ENCODE measurements at regions not wholly inside any gene's neighbourhood (a gene's known extent, or its start where the extent isn't known, plus 50 kb on each side); places are given as distances from the start of the nearest gene placed in this dataset.

DNA sequence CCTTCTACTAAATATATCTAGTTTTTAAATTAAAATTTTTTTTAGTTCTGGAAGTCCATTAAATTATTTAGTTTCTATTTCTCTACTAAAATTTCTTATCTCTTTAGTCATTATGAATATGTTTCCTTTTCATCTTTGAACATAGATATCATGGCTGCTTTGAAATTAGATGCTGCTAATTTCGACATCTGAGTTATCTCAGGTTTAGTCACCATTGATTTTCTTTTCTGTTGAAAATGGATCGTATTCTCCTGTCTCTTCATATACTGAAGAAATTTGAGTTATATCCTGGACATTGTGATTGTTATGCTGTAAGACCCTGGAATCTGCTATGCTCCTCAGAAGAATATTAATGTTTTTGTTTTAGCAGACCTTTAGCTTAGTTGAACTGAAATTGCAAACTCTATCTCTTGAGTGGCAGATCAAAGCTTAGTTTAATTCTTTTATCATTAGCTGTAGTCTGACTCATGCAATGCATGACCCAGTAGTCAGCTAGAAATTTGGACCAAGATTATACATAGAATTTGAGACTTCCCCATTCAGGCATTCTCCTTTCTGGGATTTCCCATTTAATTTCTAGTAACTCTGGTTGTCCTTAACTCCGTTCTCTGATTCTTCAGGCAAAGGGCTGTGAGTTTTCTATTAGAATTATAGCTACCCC is 439.8 kb upstream of the IL12A start:
- ATAC-seq = no peak
- Mint-ChIP-seq H3K36me3 (no peaks in the 10 kb centered on the region), H3K9me3 (peaks cover 1% of the 10 kb centered on the region), H3K4me1 (no peaks in the 10 kb centered on the region), H3K4me3 (no peak overlapping the region), H3K27ac (no peak overlapping the region), H3K27me3 (no peaks in the 10 kb centered on the region)

DNA sequence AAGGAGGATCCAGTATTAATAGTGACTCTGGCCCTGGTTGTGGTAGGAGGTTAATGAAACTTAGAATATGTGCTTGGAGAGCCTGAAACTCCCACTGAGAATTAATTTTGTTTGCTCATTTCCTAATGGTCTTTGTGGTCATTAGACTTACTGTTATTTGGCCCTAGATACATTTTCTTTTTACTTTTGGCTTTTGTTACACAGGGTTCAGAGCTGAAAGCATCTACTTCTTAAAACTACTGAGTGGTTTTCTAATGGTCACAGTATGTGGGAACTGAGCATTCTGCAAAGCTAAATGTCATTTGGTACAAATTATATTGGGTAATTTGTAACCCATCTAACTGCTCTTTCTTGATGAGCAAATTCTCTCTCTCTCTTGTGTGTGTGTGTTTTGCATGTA is 433.4 kb upstream of the IL12A start:
- Mint-ChIP-seq H3K36me3 (no peaks in the 10 kb centered on the region), H3K27me3 (no peaks in the 10 kb centered on the region), H3K9me3 (no peaks in the 10 kb centered on the region), H3K4me1 (no peaks in the 10 kb centered on the region), H3K27ac (no peak overlapping the region), H3K4me3 (no peak overlapping the region)
- no peak for ATAC-seq

DNA sequence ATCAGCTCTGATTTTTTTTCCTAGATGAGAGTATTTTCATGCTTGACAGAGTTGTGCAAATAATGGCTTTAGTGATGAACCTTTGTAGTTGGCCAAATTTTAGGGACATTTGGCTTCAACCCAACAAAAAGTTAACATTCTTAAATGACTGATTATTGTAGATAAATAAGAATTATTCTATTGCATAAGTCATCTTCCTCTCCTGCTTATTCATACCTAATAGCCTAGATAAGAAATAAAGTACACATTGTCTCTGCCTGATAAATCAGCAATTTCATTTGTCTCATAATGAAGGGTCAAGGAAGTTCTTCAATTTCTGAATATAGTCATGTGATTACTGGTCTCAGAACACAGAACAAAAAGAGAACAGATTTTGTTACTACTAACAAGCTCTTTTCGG is 428.9 kb upstream of the IL12A start:
- no peak overlapping the region for H3K27ac Mint-ChIP-seq
- no peaks in the 10 kb centered on the region for H3K4me1 Mint-ChIP-seq
- no peak for ATAC-seq
- H3K9me3 Mint-ChIP-seq = peaks cover 3% of the 10 kb centered on the region
- no peak overlapping the region for H3K4me3 Mint-ChIP-seq
- H3K27me3 Mint-ChIP-seq = no peaks in the 10 kb centered on the region
- no peaks in the 10 kb centered on the region for H3K36me3 Mint-ChIP-seq

DNA sequence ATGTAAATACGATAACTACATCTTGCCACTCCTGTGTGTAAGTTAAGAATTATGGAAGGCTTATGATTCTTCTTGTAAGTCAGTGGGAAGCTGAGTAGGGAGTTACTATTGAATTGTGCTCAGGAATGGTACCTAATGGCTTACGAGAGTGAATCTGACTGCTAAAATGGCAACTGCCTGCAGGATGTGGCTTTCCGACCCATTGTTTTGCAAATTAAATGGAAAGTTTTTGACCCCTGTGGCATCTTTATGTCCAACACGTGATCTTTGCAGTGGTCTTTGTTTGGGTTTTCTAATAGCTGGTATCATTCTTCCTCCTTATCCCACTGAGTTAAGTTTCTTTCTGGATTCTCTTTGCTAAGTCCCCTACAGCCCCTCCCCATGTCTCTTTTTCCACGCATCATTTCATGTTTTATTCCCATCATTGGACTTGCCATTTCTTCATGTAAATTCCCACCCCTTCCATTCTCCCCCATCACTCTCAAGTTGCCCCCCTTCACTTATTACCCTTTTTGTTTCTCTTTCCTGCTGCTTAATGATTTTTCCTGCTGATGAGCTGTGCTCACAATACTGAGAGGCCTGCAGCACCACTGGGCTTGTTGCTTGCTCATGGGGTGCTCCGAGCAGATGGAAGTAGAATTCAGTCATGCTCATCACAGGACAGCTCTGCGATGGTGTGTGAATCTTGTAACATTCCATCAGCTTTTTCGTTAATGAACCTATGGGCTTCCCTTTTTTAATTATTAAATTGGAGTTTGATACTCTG is 428.2 kb upstream of the IL12A start:
- ATAC-seq = no peak
- Mint-ChIP-seq H3K4me1 (no peaks in the 10 kb centered on the region), H3K9me3 (peaks cover 3% of the 10 kb centered on the region), H3K36me3 (no peaks in the 10 kb centered on the region), H3K27me3 (no peaks in the 10 kb centered on the region), H3K4me3 (no peak overlapping the region), H3K27ac (no peak overlapping the region)

DNA sequence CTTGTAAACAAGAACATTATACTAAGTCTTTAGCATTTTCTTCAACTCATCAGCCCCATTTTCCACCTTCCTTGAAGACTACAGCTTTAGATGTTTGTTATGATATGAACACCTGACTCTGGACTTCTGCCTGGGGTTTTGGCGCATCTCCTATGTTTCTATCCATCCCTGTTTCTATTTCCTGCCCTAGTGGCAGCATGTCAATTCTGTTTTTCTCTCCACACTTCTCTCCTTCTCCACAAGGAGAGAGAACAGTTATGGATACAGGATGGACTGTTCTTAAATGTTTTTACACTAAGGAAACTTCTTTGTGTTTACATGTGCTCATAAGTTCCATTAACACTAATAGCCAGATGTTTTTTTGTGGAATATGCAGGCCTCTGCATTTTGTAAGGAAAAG is 423.3 kb upstream of the IL12A start:
- Mint-ChIP-seq H3K27me3 (no peaks in the 10 kb centered on the region), H3K36me3 (no peaks in the 10 kb centered on the region), H3K4me3 (no peak overlapping the region), H3K27ac (no peak overlapping the region), H3K9me3 (peaks cover 9% of the 10 kb centered on the region), H3K4me1 (no peaks in the 10 kb centered on the region)
- ATAC-seq = no peak

DNA sequence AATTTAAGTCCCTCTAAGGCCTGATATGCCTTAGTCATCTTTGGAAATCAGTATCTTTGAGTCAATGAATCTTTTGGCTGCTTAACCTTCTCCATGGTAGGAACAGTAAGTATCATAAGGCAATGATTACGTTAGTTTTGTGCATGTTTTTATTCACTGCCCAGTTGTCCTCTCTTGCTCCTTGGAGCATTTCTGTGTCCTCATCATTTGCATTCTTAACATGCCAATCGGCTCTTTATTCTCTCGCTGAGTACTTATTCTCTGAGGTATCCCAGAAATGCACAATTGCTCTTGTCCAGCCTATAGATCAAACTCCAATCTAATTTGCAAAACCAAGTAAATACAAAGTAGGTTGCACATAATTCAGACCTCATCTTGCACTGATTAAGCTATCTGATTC is 405.0 kb upstream of the IL12A start:
- no peak overlapping the region for H3K27ac Mint-ChIP-seq
- H3K9me3 Mint-ChIP-seq = no peaks in the 10 kb centered on the region
- no peak for ATAC-seq

DNA sequence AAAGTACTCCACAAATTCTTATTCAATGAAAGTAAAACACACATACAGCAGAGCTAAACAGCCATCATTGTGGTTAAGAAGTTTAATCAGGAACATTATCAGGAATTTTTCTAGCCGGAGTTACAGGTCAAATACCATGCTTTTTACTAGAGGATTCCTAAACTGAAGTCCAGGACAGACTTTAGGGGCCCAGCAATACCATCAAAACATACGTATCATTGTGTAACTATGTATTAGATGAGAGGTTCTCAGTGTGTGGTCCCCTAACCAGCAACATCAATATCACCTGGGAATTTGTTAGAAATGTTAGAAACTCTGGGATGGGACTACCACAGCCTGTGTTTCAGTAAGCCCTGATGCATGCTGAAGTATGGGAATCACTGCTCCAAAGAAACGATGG is 404.2 kb upstream of the IL12A start:
- Mint-ChIP-seq H3K4me1 (no peaks in the 10 kb centered on the region), H3K9me3 (no peaks in the 10 kb centered on the region), H3K27ac (no peak overlapping the region), H3K4me3 (no peak overlapping the region), H3K36me3 (no peaks in the 10 kb centered on the region), H3K27me3 (no peaks in the 10 kb centered on the region)
- no peak for ATAC-seq

More for the DNA sequence above, 405.0 kb upstream of the IL12A start:
- Mint-ChIP-seq H3K4me3 (no peak overlapping the region), H3K36me3 (no peaks in the 10 kb centered on the region), H3K27me3 (no peaks in the 10 kb centered on the region), H3K4me1 (no peaks in the 10 kb centered on the region)

DNA sequence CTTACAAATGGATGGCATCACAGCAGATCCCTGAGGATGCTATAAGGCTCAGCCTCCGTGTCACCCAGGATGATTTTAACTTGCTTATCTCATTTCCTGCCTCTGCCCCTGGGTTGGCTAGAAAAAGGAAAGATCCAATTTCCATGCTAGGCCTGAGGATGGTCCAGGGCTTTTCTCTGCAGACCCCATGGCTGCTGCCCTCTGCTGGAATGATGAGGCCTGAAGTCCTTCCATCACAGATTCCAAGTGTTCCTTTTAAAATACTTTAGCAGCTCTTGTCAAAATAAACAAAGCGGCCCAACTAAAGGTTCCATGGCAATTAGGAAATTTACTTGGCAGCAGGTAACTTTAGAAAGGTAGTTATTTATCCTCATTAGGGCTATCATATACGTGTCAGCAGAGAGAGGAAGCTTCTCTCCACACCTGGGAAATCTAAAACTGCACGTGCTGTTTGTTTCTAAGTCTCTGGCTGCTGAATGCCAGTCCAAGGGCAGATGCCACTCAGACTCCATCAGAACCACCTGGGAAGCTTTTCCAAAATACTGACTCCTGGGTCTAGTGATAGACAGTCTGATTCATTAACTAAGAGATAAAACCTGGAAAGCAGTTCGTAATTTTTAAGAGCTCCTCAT is 401.9 kb upstream of the IL12A start:
- ATAC-seq = no peak
- no peaks in the 10 kb centered on the region for H3K4me1 Mint-ChIP-seq
- no peaks in the 10 kb centered on the region for H3K9me3 Mint-ChIP-seq
- no peak overlapping the region for H3K27ac Mint-ChIP-seq
- H3K27me3 Mint-ChIP-seq = no peaks in the 10 kb centered on the region
- H3K36me3 Mint-ChIP-seq = no peaks in the 10 kb centered on the region
- H3K4me3 Mint-ChIP-seq = no peak overlapping the region

DNA sequence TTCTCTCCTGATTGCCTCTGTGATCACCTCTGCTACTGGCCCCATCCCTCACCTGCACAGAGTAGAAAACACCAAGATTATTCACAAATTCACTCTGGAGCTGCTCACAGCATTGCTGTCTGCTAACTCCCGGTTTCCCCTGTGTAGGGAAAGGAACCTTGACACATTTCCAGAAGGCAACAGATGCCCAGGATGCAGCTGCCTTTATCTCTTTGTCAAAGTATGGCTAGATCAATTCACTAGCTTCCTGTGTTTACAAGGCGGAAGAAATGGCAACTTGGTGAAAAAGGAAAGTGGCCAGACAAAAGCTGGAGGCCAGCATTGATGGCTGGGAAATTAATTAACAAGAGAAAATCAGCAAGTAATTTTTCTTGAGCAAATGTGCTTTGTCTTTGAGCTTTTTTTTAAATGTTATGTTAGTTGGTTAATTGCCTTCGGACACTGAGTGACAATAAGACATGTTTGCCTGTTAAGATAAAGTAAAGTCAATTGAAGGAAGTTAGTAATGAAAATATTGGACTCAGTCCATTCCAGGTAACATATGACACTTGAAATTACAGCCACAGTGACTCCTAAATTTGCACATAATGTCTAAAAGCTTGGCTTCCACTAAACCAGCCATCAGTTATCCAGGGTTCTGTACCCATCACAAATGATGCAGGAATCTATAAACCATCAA is 394.6 kb upstream of the IL12A start:
- Mint-ChIP-seq H3K36me3 (no peaks in the 10 kb centered on the region), H3K27ac (no peak overlapping the region), H3K4me1 (no peaks in the 10 kb centered on the region), H3K27me3 (peaks cover 16% of the 10 kb centered on the region), H3K9me3 (peaks cover 3% of the 10 kb centered on the region), H3K4me3 (no peak overlapping the region)
- ATAC-seq = no peak

DNA sequence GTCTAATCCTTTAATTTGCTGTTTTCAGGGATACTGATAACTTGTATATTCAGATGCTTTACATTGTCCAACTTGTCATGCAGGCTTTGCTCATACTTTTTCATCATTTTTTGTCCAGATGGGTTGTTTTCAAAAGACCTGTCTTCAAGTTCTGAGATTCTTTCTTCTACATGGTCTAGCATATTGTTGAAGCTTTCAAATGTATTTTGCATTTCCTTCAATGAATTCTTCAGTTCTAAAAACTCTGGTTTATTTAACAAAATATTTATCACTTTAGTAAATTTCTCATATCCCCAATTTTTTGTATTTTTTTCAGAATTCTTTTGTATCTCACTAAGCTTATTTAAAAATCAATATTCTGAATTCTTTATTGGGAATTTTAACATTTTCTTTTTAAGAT is 388.3 kb upstream of the IL12A start:
- H3K36me3 Mint-ChIP-seq = no peaks in the 10 kb centered on the region
- H3K4me1 Mint-ChIP-seq = no peaks in the 10 kb centered on the region
- no peak for ATAC-seq
- no peak overlapping the region for H3K27ac Mint-ChIP-seq
- peaks cover 5% of the 10 kb centered on the region for H3K9me3 Mint-ChIP-seq
- H3K27me3 Mint-ChIP-seq = no peaks in the 10 kb centered on the region
- no peak overlapping the region for H3K4me3 Mint-ChIP-seq

DNA sequence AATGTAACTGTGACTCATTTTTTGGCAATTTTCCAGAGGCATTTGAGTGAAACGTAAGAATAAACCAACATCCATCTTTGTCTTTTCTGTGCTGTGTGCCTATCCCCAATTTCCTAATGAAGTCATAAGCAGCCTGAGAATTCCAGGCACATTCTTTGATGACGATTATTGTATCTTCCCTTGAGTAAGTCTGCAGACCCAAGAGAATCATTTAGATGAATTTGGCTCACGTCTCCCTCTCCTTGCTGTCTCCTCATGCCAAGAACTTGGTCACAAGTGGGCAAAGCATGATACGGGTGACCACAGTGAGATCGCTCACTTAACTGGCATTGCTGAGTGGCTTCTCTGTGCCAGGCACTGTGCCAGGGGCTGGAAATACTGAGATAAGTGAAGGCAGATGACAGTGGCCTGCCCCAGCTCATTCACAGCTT is 384.5 kb upstream of the IL12A start:
- Mint-ChIP-seq H3K4me3 (no peak overlapping the region), H3K4me1 (no peaks in the 10 kb centered on the region), H3K36me3 (no peaks in the 10 kb centered on the region), H3K9me3 (peaks cover 2% of the 10 kb centered on the region), H3K27ac (no peak overlapping the region), H3K27me3 (no peaks in the 10 kb centered on the region)
- ATAC-seq = no peak

DNA sequence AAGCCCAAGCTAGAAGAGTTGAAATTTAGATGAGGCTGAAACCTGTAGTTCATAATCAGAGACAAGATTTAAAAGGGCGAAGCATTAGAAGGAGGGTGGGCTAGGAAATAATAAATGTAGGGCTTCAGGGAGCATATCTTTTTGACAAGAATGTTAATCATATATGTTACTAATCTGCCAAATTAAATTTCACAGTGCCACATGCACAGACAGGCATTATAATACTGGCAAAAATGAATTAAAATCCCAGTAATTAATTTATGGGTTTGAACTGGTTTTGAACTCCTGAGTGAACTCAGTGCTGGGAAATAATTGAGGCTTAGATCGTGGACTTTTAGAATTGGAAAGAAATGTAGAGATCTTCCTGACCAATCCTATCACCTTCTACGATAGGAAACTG is 383.5 kb upstream of the IL12A start:
- ATAC-seq = no peak
- Mint-ChIP-seq H3K4me3 (no peak overlapping the region), H3K9me3 (no peaks in the 10 kb centered on the region), H3K27ac (no peak overlapping the region), H3K27me3 (no peaks in the 10 kb centered on the region), H3K36me3 (no peaks in the 10 kb centered on the region), H3K4me1 (no peaks in the 10 kb centered on the region)

DNA sequence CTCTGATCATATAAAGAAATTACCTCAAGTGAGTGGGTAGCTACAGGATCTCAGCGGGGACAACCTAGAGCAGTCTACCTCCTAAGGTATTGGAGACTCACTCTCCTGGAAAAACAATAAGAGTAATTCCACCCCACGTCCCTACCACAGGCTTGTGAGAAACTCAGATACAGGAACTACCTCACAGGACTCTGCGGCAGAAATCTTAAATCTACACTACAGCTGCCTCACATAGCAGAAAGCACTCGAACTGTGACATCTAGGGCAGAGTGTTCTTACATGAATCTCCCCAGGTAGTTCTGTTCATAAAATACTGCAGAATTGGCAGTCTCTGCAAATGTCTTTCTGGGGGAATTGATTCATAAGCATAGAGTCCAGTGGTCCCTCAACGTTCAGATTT is 382.9 kb upstream of the IL12A start:
- no peak for ATAC-seq
- no peaks in the 10 kb centered on the region for H3K27me3 Mint-ChIP-seq
- H3K4me1 Mint-ChIP-seq = no peaks in the 10 kb centered on the region
- no peaks in the 10 kb centered on the region for H3K36me3 Mint-ChIP-seq
- no peak overlapping the region for H3K4me3 Mint-ChIP-seq
- H3K27ac Mint-ChIP-seq = no peak overlapping the region
- H3K9me3 Mint-ChIP-seq = no peaks in the 10 kb centered on the region

DNA sequence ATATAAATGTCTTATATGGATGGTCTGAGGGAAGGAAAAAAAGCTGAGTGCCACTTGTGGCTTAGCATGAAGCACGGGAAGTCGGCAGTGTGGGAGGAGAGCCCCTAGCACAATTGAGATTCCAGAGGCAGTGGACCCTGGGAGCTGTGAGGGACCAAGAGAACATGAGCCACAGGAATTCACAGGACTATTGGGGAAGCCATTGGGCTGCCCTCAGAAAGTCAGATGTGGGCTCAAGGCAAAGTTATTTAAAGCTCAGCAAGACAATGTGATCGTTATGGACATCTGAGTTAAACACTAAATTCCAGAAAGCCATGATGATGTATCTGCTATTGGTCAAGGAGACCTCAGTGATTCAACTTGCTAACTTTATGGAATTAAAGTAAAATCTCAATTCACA is 380.8 kb upstream of the IL12A start:
- Mint-ChIP-seq H3K9me3 (no peaks in the 10 kb centered on the region), H3K36me3 (no peaks in the 10 kb centered on the region), H3K27me3 (no peaks in the 10 kb centered on the region), H3K4me1 (no peaks in the 10 kb centered on the region), H3K4me3 (no peak overlapping the region), H3K27ac (no peak overlapping the region)
- ATAC-seq = peak; percentile 24

DNA sequence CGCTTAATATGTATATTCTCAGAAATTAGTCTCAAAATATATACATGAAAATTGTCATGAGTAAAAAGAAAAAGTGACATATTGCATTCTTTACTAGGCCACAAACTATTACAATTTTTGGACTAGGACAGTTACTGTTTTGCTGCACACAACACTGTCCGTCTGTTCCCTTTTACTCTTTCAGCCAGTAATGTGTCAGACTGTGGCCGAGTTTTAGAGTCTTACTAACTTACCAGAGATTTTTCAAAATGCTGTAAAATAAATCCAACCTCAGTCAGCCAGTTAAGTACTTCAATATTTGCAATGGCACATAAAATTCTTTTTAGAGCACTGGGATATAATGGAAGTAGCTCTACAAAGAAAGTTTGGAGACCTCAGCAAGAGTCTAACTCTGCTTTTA is 380.3 kb upstream of the IL12A start:
- H3K27ac Mint-ChIP-seq = no peak overlapping the region
- no peaks in the 10 kb centered on the region for H3K9me3 Mint-ChIP-seq
- H3K36me3 Mint-ChIP-seq = no peaks in the 10 kb centered on the region
- no peak for ATAC-seq
- H3K4me1 Mint-ChIP-seq = no peaks in the 10 kb centered on the region
- no peak overlapping the region for H3K4me3 Mint-ChIP-seq
- H3K27me3 Mint-ChIP-seq = no peaks in the 10 kb centered on the region

Measured in stimulated activated memory B cell treated with anti-CD40 and anti-IgM and Interleukin-4, amounts not matched to agents 10 μg/mL and 1 μg/mL and 100 μg/mL, for 72 hours (primary cell).